Panc1 (cell line): ENCODE measurements at regions not wholly inside any gene's neighbourhood (a gene's known extent, or its start where the extent isn't known, plus 50 kb on each side); places are given as distances from the start of the nearest gene placed in this dataset.

ENCODE experiments used
- POLR2AphosphoS5 ChIP-seq: IDR thresholded peaks from 2 replicates; pipeline ENCODE4 v1.6.1; 2012; ENCODE audit warnings: mild to moderate bottlenecking, low read depth, low read length, moderate library complexity
- SIN3A ChIP-seq: IDR thresholded peaks from 2 replicates; pipeline ENCODE4 v1.6.1; 2012; ENCODE audit warnings: low read depth, mild to moderate bottlenecking, low read length, moderate library complexity, borderline replicate concordance; ENCODE audit not compliant: insufficient read depth
- TCF7L2 ChIP-seq: IDR thresholded peaks from 2 replicates; pipeline ENCODE4 v1.6.1; 2011; ENCODE audit warnings: mild to moderate bottlenecking, low read depth, low read length, inconsistent platforms
- TF ChIP-seq, protein P1 (sequence below): fragments of 450-650 bp; IDR thresholded peaks from 2 replicates; pipeline ENCODE4 v1.5.1; 2017; ENCODE audit warnings: mild to moderate bottlenecking
- TF ChIP-seq, protein P2 (sequence below), 2 experiments: IDR thresholded peaks; 2 replicates each; pipeline ENCODE4 v1.6.1; 2011 to 2012; ENCODE audit warnings: low read depth in 2 of 2, control low read depth in 1 of 2, low read length in 1 of 2, mild to moderate bottlenecking in 1 of 2, moderate library complexity in 1 of 2; ENCODE audit not compliant: insufficient read depth in 1 of 2

- TF ChIP-seq POLR2AphosphoS5 (no peak), SIN3A (no peak), TCF7L2 (no peak)
- TF ChIP-seq, protein P1, sequence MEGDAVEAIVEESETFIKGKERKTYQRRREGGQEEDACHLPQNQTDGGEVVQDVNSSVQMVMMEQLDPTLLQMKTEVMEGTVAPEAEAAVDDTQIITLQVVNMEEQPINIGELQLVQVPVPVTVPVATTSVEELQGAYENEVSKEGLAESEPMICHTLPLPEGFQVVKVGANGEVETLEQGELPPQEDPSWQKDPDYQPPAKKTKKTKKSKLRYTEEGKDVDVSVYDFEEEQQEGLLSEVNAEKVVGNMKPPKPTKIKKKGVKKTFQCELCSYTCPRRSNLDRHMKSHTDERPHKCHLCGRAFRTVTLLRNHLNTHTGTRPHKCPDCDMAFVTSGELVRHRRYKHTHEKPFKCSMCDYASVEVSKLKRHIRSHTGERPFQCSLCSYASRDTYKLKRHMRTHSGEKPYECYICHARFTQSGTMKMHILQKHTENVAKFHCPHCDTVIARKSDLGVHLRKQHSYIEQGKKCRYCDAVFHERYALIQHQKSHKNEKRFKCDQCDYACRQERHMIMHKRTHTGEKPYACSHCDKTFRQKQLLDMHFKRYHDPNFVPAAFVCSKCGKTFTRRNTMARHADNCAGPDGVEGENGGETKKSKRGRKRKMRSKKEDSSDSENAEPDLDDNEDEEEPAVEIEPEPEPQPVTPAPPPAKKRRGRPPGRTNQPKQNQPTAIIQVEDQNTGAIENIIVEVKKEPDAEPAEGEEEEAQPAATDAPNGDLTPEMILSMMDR = no peak
- TF ChIP-seq, protein P2, sequence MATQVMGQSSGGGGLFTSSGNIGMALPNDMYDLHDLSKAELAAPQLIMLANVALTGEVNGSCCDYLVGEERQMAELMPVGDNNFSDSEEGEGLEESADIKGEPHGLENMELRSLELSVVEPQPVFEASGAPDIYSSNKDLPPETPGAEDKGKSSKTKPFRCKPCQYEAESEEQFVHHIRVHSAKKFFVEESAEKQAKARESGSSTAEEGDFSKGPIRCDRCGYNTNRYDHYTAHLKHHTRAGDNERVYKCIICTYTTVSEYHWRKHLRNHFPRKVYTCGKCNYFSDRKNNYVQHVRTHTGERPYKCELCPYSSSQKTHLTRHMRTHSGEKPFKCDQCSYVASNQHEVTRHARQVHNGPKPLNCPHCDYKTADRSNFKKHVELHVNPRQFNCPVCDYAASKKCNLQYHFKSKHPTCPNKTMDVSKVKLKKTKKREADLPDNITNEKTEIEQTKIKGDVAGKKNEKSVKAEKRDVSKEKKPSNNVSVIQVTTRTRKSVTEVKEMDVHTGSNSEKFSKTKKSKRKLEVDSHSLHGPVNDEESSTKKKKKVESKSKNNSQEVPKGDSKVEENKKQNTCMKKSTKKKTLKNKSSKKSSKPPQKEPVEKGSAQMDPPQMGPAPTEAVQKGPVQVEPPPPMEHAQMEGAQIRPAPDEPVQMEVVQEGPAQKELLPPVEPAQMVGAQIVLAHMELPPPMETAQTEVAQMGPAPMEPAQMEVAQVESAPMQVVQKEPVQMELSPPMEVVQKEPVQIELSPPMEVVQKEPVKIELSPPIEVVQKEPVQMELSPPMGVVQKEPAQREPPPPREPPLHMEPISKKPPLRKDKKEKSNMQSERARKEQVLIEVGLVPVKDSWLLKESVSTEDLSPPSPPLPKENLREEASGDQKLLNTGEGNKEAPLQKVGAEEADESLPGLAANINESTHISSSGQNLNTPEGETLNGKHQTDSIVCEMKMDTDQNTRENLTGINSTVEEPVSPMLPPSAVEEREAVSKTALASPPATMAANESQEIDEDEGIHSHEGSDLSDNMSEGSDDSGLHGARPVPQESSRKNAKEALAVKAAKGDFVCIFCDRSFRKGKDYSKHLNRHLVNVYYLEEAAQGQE (IDR thresholded peaks at IDR 0.05; ENCODE audit: insufficient read depth in 1 of 2, low read depth in 2 of 2, low read length in 1 of 2) = no peak
Observed at GRCh38 chr16:22691335-22691734, 122.6 kb upstream of the HS3ST2 start.
